HG03469 (cell line): ENCODE measurements at regions not wholly inside any gene's neighbourhood (a gene's known extent, or its start where the extent isn't known, plus 50 kb on each side); places are given as distances from the start of the nearest gene placed in this dataset.
"Not testable (repeated sequence)": the region's sequence is repeated elsewhere in the genome, so short reads cannot be mapped to it uniquely, and the experiment has no call there.

ENCODE experiments used
- ATAC-seq: cut with Tn5 transposase; IDR thresholded peaks from one replicate; pipeline ENCODE4 v1.9.1; 2021; ENCODE audit warnings: mild to moderate bottlenecking, moderate library complexity, moderate number of reproducible peaks; ENCODE audit not compliant: unreplicated experiment

DNA sequence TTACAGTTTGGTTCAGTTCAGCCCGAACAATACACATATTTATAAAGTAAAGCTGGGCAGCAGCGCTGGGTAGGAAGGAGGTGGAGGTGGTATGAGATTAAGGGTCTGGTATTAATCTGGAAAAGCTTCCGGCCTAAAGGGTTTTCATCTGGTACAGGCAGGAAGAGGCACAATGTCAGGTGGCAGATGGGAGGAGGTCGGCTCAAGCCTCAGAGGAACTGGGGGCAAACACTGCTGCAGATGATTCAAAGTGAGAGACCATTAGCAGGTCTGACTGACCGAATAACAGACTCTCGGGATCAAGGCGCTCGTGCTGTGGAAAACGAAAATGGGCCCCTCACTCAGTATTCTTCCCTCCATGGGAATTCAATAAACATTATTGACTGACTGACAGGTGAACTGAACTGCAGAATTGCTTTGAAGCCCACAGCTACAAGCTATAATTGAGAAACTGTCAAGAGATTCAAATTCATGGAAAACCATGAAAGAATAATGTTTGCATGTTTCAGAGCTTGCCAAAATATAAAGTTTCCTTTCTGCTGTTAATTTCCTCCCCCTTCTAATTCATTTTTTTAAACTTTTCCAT lies 75.3 kb downstream of the TMEM167A start:
- no peak for ATAC-seq

- ATAC-seq, result no peak
These were observed 76.3 kb downstream of the TMEM167A start for GRCh38 chr5:83000922-83001321.

DNA sequence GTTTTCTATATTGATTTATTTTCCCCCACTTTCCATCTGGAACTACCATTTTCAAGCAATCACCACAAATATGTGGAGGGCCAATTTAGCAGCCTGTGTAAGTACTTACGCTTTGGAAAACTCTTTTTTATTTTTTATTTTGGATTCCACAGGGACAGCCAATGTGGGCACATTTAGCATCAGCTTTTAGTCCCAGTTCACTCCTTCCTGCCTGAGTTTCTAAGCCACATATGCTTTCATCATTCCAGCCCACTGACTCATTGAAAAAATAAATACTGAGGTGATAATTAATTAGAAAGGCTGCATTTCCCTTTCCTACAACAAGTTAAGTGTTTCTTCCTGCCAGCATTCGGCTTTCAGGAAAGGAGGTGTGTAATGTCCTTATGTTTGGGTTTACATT lies 76.8 kb downstream of the TMEM167A start:
- ATAC-seq, result no peak

DNA sequence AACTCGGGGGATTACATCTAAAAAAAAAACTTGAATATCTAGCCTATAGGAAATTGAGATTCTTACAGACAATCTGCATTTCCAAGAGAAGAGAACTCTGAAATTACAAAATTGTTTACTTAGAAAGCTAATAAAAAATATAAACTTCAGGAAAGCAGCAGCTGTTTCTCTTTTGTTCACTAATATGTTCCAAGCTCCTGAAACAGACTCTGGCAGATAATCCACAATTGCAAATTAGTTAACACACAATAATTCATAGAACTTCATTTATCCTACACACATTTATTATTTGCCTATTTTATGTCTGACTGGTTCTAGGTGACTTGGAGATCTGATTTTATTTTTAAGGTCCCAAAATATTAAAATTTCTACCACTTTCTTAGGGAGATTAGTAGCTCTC lies 83.8 kb downstream of the TMEM167A start:
- no peak for ATAC-seq

- no peak for ATAC-seq
These were observed 84.5 kb downstream of the TMEM167A start for GRCh38 chr5:82992646-82993045.

- no peak for ATAC-seq
These were observed 85.4 kb downstream of the TMEM167A start for GRCh38 chr5:82991678-82992323.

DNA sequence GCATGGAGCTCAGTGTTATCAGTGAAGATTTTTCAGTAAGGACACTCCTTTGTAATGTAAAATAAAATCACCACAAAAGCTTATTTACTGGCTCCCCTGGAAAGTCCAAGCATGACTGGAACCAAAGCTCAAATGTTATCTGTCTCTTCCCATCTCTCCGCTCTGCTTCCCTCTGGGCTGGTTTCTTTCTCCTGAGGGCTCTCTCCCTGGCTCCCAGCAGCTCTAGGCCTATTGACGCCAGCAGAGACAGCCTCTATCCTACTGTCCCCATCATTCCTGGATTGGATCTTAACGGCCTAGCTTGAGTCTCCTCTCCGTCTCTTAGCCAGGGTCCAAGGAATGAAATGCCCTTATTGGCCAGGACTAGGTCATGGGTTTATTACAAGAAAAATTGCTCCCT lies 86.1 kb downstream of the TMEM167A start:
- ATAC-seq, result no peak

GRCh38 chr5:82987188-82987587 lies 90.0 kb downstream of the TMEM167A start:
- no peak for ATAC-seq

DNA sequence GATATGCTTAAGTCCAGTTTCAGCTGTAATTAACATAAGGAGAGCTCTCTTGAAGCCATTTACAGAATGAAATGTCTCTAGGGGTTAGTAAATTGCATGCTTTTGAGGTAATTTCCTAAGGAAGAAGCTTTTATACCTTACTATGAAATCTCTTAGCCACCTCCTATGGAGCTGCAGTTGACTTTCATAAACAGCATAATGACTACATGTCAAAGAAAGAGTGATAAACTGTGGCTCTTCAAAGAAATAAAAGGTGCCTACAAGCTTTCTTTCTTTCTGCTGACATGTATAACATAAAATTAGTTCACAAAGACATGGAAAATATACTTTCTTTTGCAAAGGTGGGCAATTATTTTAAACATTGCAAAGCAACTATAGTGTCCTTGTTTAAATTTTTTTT lies 90.8 kb downstream of the TMEM167A start:
- ATAC-seq, result no peak

GRCh38 chr5:82985763-82986162 lies 91.4 kb downstream of the TMEM167A start:
- ATAC-seq, result no peak

- ATAC-seq, result no peak
These were observed 92.1 kb downstream of the TMEM167A start for GRCh38 chr5:82984786-82985735.

DNA sequence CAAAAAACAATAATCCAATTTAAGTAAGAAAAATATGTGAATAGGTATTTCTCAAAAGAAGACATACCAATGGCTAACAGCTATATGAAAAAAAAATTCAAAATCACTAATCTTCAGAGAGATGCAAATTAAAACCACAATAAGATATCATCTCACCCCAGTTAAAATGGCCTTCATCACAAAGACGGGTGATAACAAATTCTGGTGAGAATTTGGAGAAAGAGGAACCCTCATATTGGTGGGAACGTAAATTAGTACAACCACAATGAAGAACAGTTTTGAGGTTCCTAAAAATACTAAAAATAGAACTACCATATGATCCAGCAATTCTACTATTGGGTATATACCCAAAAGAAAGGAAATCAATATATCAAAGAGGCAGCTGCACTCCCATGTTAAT lies 94.3 kb downstream of the TMEM167A start:
- no peak for ATAC-seq

DNA sequence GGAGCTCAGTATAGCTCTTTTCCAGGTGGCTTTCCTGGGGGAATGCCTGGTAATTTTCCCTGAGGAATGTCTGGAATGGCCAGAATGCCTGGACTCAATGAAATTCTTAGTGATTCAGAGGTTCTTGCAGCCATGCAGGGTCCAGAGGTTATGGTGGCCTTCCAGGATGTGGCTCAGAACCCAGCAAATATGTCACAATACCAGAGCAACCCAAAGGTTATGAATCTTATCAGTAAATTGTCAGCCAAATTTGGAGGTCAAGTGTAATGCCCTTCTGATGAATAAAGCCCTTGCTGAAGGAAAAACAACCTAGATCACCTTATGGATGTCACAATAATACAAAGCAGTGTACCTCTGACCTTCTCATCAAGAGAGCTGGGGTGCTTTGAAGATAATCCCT lies 100.3 kb downstream of the TMEM167A start:
- ATAC-seq, result not testable (repeated sequence)

DNA sequence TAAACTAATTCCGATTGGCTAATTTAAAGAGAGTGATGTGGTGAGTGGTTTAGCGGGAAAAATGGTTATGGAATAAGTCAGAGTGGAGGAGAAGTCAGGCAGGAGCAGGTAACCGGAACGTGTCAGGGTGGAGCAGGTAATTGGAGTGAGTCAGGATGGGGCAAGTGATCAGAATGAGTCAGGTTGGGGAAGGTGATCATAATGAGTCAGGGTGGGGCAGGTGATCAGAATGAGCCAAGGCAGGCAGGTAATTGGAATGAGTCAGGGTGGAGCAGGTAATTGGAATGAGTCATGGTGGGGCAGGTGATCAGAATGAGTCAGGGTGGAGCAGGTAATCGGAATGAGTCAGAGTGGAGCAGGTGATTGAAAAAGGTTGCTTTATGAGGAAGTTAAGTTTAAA lies 101.4 kb downstream of the TMEM167A start:
- no peak for ATAC-seq

GRCh38 chr5:82975396-82975795 lies 101.8 kb downstream of the TMEM167A start:
- ATAC-seq, result no peak

GRCh38 chr5:82974346-82974745 lies 102.8 kb downstream of the TMEM167A start:
- not testable (repeated sequence) for ATAC-seq

DNA sequence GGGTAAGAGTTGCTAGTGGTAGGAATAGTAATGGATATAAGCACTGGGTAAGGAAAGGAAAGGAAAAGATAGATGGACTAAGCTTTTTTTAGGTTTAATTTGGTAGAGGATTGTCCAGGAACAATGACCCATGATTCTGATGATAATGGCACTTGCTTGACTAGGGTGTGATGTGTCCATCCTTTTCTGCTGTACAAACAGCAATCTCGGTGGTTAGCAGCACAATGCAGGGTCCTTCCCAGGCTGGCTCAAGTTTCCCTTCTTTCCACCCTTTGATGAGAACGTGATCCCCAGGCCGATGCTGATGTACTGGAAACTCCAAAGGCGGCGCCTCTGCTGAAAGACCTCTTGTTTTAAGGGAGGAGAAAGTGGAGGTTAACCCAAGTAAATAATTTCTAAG lies 105.3 kb downstream of the TMEM167A start:
- no peak for ATAC-seq

GRCh38 chr5:82971034-82971806 lies 106.0 kb downstream of the TMEM167A start:
- not testable (repeated sequence) for ATAC-seq

- not testable (repeated sequence) for ATAC-seq
These were observed 107.8 kb downstream of the TMEM167A start for GRCh38 chr5:82969221-82969976.

DNA sequence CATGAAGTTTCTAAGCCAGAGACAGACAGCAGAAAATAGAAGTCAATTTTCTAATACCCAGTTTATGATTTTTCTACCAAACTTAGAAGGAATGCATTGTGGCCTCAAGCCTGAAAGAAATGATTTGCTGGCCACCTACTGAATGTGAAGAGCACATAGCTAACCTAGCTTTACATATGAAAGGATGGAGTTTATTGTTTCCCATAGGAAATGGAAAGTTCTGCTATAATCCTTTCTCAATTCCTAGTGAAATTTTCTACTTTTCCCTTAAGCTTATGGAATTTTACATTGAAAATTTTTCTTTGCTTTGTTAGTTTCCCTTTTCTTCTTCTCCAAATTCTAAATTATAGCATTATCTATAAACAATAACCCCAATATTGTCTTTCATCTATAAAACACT lies 110.1 kb downstream of the TMEM167A start:
- ATAC-seq, result no peak
